Ectodermal cell (in vitro differentiated cells): ENCODE measurements at regions not wholly inside any gene's neighbourhood (a gene's known extent, or its start where the extent isn't known, plus 50 kb on each side); places are given as distances from the start of the nearest gene placed in this dataset.

Source experiments
- H3K27ac ChIP-seq: 2 replicates; pipeline ENCODE4 v1.7.0; 2013; ENCODE audit warnings: mild to moderate bottlenecking, low read depth, low read length; ENCODE audit not compliant: insufficient read depth, poor library complexity, severe bottlenecking
- H3K27me3 ChIP-seq: 2 replicates; pipeline ENCODE4 v1.7.0; 2013; ENCODE audit warnings: mild to moderate bottlenecking, low read length; ENCODE audit not compliant: insufficient read depth, control insufficient read depth, poor library complexity, severe bottlenecking
- H3K36me3 ChIP-seq: one replicate; pipeline ENCODE4 v1.7.0; 2013; ENCODE audit warnings: low read length; ENCODE audit not compliant: control insufficient read depth, insufficient read depth
- H3K4me1 ChIP-seq: one replicate; pipeline ENCODE4 v1.7.0; 2013; ENCODE audit warnings: low read length; ENCODE audit not compliant: control insufficient read depth, insufficient read depth
- H3K4me3 ChIP-seq: 2 replicates; pipeline ENCODE4 v1.7.0; 2013; ENCODE audit warnings: low read depth, low read length, control low read depth; ENCODE audit not compliant: insufficient read depth
- H3K9me3 ChIP-seq: 2 replicates; pipeline ENCODE4 v1.7.0; 2013; ENCODE audit warnings: mild to moderate bottlenecking, low read length, moderate library complexity; ENCODE audit not compliant: control insufficient read depth
- WGBS, 2 experiments: methylation state at CpG; one replicate each; pipeline ENCODE4 v1.1.7; 2013; ENCODE audit warnings: missing lambda C conversion rate in 2 of 2; 5-methylcytosine and 5-hydroxymethylcytosine counted together

DNA sequence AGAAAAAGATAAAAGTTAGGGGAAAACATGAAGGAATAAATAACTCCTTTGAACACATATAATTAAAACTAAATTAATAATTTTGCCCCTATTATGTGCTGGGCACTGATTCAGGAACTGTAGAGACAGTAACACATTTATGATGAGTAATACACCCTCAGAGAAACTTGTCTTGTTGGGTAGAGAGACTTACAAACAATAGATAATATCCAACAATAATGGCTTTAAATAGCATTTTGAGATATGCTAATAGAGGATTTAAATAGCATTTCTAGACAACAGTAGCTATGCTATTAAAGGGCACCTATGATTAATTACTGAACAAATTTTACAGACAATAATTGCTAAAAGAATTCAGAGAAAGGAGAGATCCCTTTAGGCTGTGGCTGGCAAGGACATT lies 455.5 kb downstream of the NUF2 start:
- no peaks in the 10 kb centered on the region for H3K36me3 ChIP-seq
- no peaks in the 10 kb centered on the region for H3K4me1 ChIP-seq
- H3K4me3 ChIP-seq, result no peak overlapping the region
- no peaks in the 10 kb centered on the region for H3K9me3 ChIP-seq
- no peak overlapping the region for H3K27ac ChIP-seq
- H3K27me3 ChIP-seq, result no peaks in the 10 kb centered on the region

DNA sequence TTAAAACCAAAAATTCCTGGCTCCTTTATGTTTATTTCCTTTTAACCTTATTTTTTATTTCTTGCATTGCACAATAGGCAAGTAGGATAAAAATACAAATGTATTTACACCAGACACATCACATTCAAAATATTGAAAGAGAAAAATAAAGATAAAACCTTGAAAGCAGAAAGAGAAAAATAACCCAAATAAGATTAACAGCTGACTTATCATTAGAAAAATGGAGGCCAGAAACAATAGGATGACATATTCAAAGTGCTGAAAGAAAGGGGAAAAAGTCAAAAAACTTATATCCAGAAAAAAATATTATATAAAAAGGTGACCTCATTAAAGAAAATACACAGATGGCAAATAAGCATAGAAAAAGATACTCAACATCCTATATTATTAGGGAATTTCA lies 459.4 kb downstream of the NUF2 start:
- Histone ChIP-seq H3K4me1 (no peaks in the 10 kb centered on the region), H3K36me3 (no peaks in the 10 kb centered on the region), H3K9me3 (no peaks in the 10 kb centered on the region), H3K27ac (no peak overlapping the region), H3K4me3 (no peak overlapping the region), H3K27me3 (no peaks in the 10 kb centered on the region)

DNA sequence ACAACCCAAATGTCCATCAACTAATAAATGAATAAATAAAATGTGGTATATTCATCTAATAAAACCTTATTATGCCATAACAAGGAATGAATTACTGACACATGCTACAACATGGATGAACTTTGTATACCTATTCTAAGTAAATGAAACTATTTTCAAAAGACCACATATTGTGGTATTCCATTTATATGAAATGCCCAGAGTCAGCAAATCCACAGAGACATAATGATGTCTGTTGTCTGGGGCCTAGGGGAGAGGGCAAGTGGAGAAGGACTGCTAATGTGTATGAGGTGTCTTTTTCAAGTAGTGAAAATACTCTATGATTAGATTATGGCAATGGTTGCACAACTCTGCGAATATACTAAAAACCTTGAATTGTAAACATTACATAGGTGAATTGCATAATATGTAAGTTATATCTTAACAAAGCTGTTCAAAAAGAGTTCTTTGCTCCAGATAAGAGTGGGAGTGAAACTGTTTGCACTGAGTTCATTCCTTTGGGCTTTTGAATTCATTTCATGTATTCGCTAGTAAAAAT lies 464.2 kb downstream of the NUF2 start:
- H3K4me1 ChIP-seq, result no peaks in the 10 kb centered on the region
- 100% methylated on average over 1 of the region's 2 CpGs for WGBS, 2 experiments
- H3K9me3 ChIP-seq, result no peaks in the 10 kb centered on the region
- H3K27ac ChIP-seq, result no peak overlapping the region
- H3K4me3 ChIP-seq, result no peak overlapping the region
- H3K27me3 ChIP-seq, result no peaks in the 10 kb centered on the region
- no peaks in the 10 kb centered on the region for H3K36me3 ChIP-seq

DNA sequence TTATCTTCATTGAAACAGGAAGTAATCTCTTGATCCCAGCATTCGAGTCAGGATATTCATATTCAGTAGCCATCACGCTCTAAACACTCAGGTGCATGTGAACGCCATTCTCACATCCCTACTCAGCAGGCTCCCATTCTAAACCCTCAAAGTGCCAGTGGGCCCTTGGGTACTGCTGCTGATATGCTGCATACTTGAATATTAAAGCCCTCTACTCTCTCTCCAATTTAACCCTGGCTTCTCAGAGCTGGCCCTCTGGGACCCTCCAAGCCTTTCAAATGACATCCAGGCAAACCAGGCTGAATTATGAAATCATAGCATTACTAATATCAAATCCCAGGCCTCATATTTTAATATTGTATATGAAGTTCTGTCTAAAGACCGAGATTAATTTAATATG lies 468.2 kb downstream of the NUF2 start:
- H3K4me3 ChIP-seq, result no peak overlapping the region
- no peak overlapping the region for H3K27ac ChIP-seq
- WGBS, 2 experiments, result 90 to 95% methylated on average over 3 of the region's 4 CpGs
- no peaks in the 10 kb centered on the region for H3K36me3 ChIP-seq
- H3K27me3 ChIP-seq, result no peaks in the 10 kb centered on the region
- no peaks in the 10 kb centered on the region for H3K9me3 ChIP-seq
- H3K4me1 ChIP-seq, result no peaks in the 10 kb centered on the region

DNA sequence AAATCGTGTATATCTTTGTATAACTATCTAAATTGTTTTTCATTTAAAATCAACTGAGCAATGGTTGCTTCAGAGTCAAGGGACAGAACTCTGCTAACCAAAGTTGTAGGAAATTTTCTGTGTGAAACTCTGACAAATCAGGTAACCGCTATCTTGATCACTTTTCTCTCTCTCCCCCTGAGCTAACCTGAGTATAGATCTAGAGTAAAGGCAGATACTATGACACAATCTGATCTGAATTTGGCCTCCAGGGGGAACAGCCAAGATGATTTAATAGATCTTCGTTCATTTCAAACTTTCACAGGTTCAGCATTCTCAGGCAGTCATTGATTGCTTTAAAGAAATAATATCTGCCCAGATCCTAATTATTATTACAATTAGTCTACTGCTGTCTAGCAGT lies 472.8 kb downstream of the NUF2 start:
- Histone ChIP-seq H3K27me3 (no peaks in the 10 kb centered on the region), H3K27ac (no peak overlapping the region), H3K36me3 (no peaks in the 10 kb centered on the region), H3K4me3 (no peak overlapping the region), H3K4me1 (no peaks in the 10 kb centered on the region), H3K9me3 (no peaks in the 10 kb centered on the region)
- 82 to 98% methylated on average over 2 to 3 of the region's 3 CpGs for WGBS, 2 experiments

- Histone ChIP-seq H3K9me3 (no peaks in the 10 kb centered on the region), H3K4me3 (no peak overlapping the region), H3K4me1 (no peaks in the 10 kb centered on the region), H3K27me3 (no peaks in the 10 kb centered on the region), H3K36me3 (no peaks in the 10 kb centered on the region), H3K27ac (no peak overlapping the region)
- WGBS, 2 experiments, result 63 to 77% methylated on average over 1 to 2 of the region's 2 CpGs
Measured at GRCh38 chr1:163796394-163796821, 474.7 kb downstream of the NUF2 start.

DNA sequence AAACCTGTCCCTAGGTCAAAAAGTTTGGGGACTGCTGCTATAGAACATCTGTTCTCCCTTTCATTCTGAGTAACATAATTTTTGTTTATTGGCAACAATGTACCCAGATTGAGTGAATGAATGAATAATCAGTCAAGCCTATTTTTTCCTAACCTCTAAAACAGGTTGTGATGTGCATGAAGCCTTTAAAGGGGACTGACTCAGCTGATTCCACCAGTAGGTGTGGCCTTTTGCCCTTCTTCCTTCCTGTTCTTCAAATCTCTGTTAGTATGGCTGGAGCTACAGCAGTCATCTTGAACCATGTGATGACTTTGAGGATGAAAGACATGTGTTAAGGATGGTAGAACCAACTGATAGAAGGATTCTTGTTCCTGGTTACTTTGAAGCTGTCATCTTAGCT lies 476.1 kb downstream of the NUF2 start:
- Histone ChIP-seq H3K4me1 (no peaks in the 10 kb centered on the region), H3K27me3 (no peaks in the 10 kb centered on the region), H3K4me3 (no peak overlapping the region), H3K27ac (no peak overlapping the region), H3K9me3 (no peaks in the 10 kb centered on the region), H3K36me3 (no peaks in the 10 kb centered on the region)

DNA sequence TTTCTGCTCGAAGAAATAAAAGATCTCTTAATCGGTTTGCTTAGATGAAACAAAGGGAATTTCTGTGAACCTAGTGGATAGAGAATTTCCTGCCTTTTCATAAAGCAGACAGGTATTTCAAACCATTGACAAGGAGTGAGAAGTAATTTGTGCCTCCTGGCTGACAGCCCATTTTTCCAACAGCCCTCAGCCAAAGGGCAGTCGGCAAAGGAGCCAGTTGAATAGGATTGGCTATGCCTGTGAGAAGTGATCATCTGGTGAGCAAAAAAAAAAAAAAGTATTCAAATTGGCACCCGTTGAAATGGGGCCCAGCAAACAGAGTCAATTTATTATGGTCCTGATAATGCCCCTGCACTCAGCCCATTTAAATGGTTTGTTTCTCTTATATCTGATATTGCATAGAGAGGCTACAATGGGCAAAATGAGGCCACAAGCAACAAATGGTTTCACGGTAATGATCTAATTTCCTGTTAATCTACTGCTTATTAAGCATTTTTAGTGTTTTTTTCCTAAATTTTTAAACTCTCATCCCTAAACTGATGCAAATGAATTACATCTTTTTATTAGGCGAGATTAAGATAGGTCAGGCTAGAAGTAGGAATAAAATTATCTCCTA lies 477.5 kb downstream of the NUF2 start:
- H3K27ac ChIP-seq, result no peak overlapping the region
- H3K36me3 ChIP-seq, result no peaks in the 10 kb centered on the region
- H3K9me3 ChIP-seq, result no peaks in the 10 kb centered on the region
- no peak overlapping the region for H3K4me3 ChIP-seq
- no peaks in the 10 kb centered on the region for H3K27me3 ChIP-seq
- WGBS, 2 experiments, result 92 to 95% methylated on average over 5 to 6 of the region's 6 CpGs
- no peaks in the 10 kb centered on the region for H3K4me1 ChIP-seq

GRCh38 chr1:163807331-163808049 lies 485.7 kb downstream of the NUF2 start:
- Histone ChIP-seq H3K27me3 (no peaks in the 10 kb centered on the region), H3K36me3 (no peaks in the 10 kb centered on the region), H3K27ac (no peak overlapping the region), H3K9me3 (no peaks in the 10 kb centered on the region), H3K4me3 (no peak overlapping the region), H3K4me1 (no peaks in the 10 kb centered on the region)
- WGBS, 2 experiments, result 91 to 92% methylated on average over 3 of the region's 3 CpGs

- no peak overlapping the region for H3K27ac ChIP-seq
- H3K36me3 ChIP-seq, result no peaks in the 10 kb centered on the region
- H3K27me3 ChIP-seq, result no peaks in the 10 kb centered on the region
- no peaks in the 10 kb centered on the region for H3K9me3 ChIP-seq
- WGBS, 2 experiments, result 82 to 100% methylated on average over 1 to 2 of the region's 2 CpGs
- H3K4me1 ChIP-seq, result no peaks in the 10 kb centered on the region
- no peak overlapping the region for H3K4me3 ChIP-seq
Measured at GRCh38 chr1:163813251-163813650, 491.5 kb downstream of the NUF2 start.
